SK-N-SH (cell line): ENCODE measurements at regions not wholly inside any gene's neighbourhood (a gene's known extent, or its start where the extent isn't known, plus 50 kb on each side); places are given as distances from the start of the nearest gene placed in this dataset.

Experiments used
- CTCF ChIA-PET: fragments of 300-600, 350-600 bp; formaldehyde crosslinking; extraction: SDS; loops from one replicate; lab custom pipeline; 2021; lab: Yijun Ruan, JAX
- POLR2A ChIA-PET: fragments of 350-600 bp; sonication (Branson Sonifier 250); formaldehyde crosslinking; extraction: SDS; loops from one replicate; lab custom pipeline; 2020; ENCODE audit warnings: antibody characterized with exemption, inconsistent platforms; lab: Yijun Ruan, JAX
- DNase-seq: peaks from one replicate; pipeline ENCODE4 v3.0.0; 2012
- H2AFZ ChIP-seq: fragments of 200-600 bp; sonication (generic); 2 replicates; pipeline ENCODE4 v1.8.1; 2016; ENCODE audit warnings: antibody characterized with exemption, mild to moderate bottlenecking, low read depth
- H3F3A ChIP-seq: fragments of 200-600 bp; sonication (generic); replicated peaks from 2 replicates; pipeline ENCODE3; 2016; ENCODE audit warnings: antibody characterized with exemption, mild to moderate bottlenecking; ENCODE audit not compliant: insufficient read depth
- H3K27ac ChIP-seq, 2 experiments: fragments of 200-500 bp in 1 of 2; fragments of 200-600 bp in 1 of 2; sonication (Bioruptor generic) in 1 of 2; sonication (generic), shearing (Covaris generic) in 1 of 2; 2 replicates each; pipeline versions ENCODE4 v1.5.1 to v1.6.1; 2014 to 2016; ENCODE audit warnings: low read depth in 2 of 2, inconsistent platforms in 1 of 2, low read length in 1 of 2, mild to moderate bottlenecking in 1 of 2, mixed read lengths in 1 of 2
- H3K27me3 ChIP-seq: fragments of 200-600 bp; sonication (generic), shearing (Covaris generic); 2 replicates; pipeline ENCODE4 v1.6.1; 2016; ENCODE audit warnings: mixed run types; ENCODE audit not compliant: insufficient read depth
- H3K36me3 ChIP-seq, 2 experiments: fragments of 200-500 bp in 1 of 2; fragments of 200-600 bp in 1 of 2; sonication (Bioruptor generic) in 1 of 2; sonication (generic) in 1 of 2; replicated peaks in 1 of 2; 2 replicates each; pipeline versions ENCODE3 to v1.5.1; 2014 to 2016; ENCODE audit warnings: low read length in 1 of 2, mild to moderate bottlenecking in 1 of 2; ENCODE audit not compliant: insufficient read depth in 2 of 2, control insufficient read depth in 1 of 2
- H3K4me1 ChIP-seq, 2 experiments: fragments of 200-500 bp in 1 of 2; fragments of 200-600 bp in 1 of 2; sonication (Bioruptor generic) in 1 of 2; sonication (generic), shearing (Covaris generic) in 1 of 2; 2 replicates each; pipeline versions ENCODE4 v1.5.1 to v1.6.1; 2014 to 2016; ENCODE audit warnings: low read depth in 1 of 2, low read length in 1 of 2, mixed run types in 1 of 2; ENCODE audit not compliant: insufficient read depth in 2 of 2, control insufficient read depth in 1 of 2
- H3K4me2 ChIP-seq: fragments of 200-600 bp; sonication (generic), shearing (Covaris generic); 2 replicates; pipeline ENCODE4 v1.6.1; 2017; ENCODE audit warnings: mixed run types
- H3K4me3 ChIP-seq, 2 experiments: fragments of 200-500 bp in 1 of 2; fragments of 200-600 bp in 1 of 2; sonication (Bioruptor generic) in 1 of 2; sonication (generic), shearing (Covaris generic) in 1 of 2; 2 replicates each; pipeline versions ENCODE4 v1.5.1 to v1.8.1; 2014 to 2016; ENCODE audit warnings: low read depth in 2 of 2, inconsistent platforms in 1 of 2, low read length in 1 of 2, mild to moderate bottlenecking in 1 of 2, mixed read lengths in 1 of 2, moderate library complexity in 1 of 2
- H3K79me2 ChIP-seq: fragments of 200-600 bp; sonication (generic); 2 replicates; pipeline ENCODE4 v1.8.1; 2017; ENCODE audit warnings: mild to moderate bottlenecking; ENCODE audit not compliant: insufficient read depth
- H3K9ac ChIP-seq: fragments of 200-600 bp; sonication (generic); 2 replicates; pipeline ENCODE4 v1.6.1; 2017; ENCODE audit warnings: mixed run types
- H3K9me2 ChIP-seq: fragments of 200-600 bp; sonication (generic); 2 replicates; pipeline ENCODE4 v1.6.1; 2017; ENCODE audit warnings: mixed run types
- H3K9me3 ChIP-seq: fragments of 200-600 bp; sonication (generic); 2 replicates; pipeline ENCODE4 v1.6.1; 2017; ENCODE audit warnings: mixed run types, mild to moderate bottlenecking, moderate library complexity
- H4K20me1 ChIP-seq: fragments of 200-600 bp; sonication (generic); 2 replicates; pipeline ENCODE4 v1.6.1; 2017; ENCODE audit warnings: mild to moderate bottlenecking, mixed run types; ENCODE audit not compliant: insufficient read depth
- CTCF ChIP-seq: fragments of 200-600 bp; sonication (generic); IDR thresholded peaks from 2 replicates; pipeline ENCODE4 v1.6.1; 2017; ENCODE audit warnings: antibody characterized with exemption, mild to moderate bottlenecking, moderate library complexity
- ELF1 ChIP-seq: IDR thresholded peaks from 2 replicates; pipeline ENCODE4 v1.4.0; 2012
- EP300 ChIP-seq, 2 experiments: IDR thresholded peaks; 2 replicates each; pipeline versions ENCODE4 v1.4.0 to v1.6.1; 2012; ENCODE audit warnings: borderline replicate concordance in 1 of 2, low read depth in 1 of 2, low read length in 1 of 2
- EZH2phosphoT487 ChIP-seq: fragments of 200-600 bp; sonication (generic); IDR thresholded peaks from 2 replicates; pipeline ENCODE4 v1.6.1; 2017; ENCODE audit warnings: low read depth, mixed run types, mild to moderate bottlenecking, antibody characterized with exemption, moderate library complexity, borderline replicate concordance
- FOXM1 ChIP-seq: IDR thresholded peaks from 2 replicates; pipeline ENCODE4 v1.4.0; 2012; ENCODE audit warnings: low read depth, mild to moderate bottlenecking
- GATA2 ChIP-seq: sonication (generic); formaldehyde crosslinking; IDR thresholded peaks from 2 replicates; pipeline ENCODE4 v1.5.0; 2020; ENCODE audit warnings: mild to moderate bottlenecking, missing genetic modification reagents
- IRF3 ChIP-seq: fragments of 150-350 bp; IDR thresholded peaks from 2 replicates; pipeline ENCODE4 v1.6.1; 2016; ENCODE audit warnings: mild to moderate bottlenecking, low read depth, low read length
- JUND ChIP-seq: IDR thresholded peaks from 2 replicates; pipeline ENCODE4 v1.4.0; 2012
- NFIC ChIP-seq: IDR thresholded peaks from 2 replicates; pipeline ENCODE4 v1.4.0; 2012; ENCODE audit warnings: borderline replicate concordance
- PBX3 ChIP-seq: IDR thresholded peaks from 2 replicates; pipeline ENCODE4; 2012
- RFX5 ChIP-seq: IDR thresholded peaks from 2 replicates; pipeline ENCODE4 v1.6.1; 2012; ENCODE audit warnings: mild to moderate bottlenecking, improper control_type of control experiment, low read length
- RXRA ChIP-seq: IDR thresholded peaks from 2 replicates; pipeline ENCODE4 v1.4.0; 2012; ENCODE audit warnings: low read depth, mild to moderate bottlenecking, borderline replicate concordance
- TAF1 ChIP-seq: IDR thresholded peaks from 2 replicates; pipeline ENCODE4 v1.6.1; 2012; ENCODE audit warnings: low read depth, mild to moderate bottlenecking, low read length, moderate library complexity, borderline replicate concordance
- TEAD4 ChIP-seq: IDR thresholded peaks from 2 replicates; pipeline ENCODE4 v1.4.0; 2012; ENCODE audit warnings: mild to moderate bottlenecking, borderline replicate concordance; ENCODE audit not compliant: insufficient read depth
- ZBTB33 ChIP-seq: IDR thresholded peaks from 2 replicates; pipeline ENCODE4 v1.4.0; 2012; ENCODE audit warnings: low read depth, borderline replicate concordance
- WGBS: methylation state at CpG from one replicate; pipeline ENCODE4 v1.1.6; 2017; ENCODE audit warnings: low lambda C conversion rate; 5-methylcytosine and 5-hydroxymethylcytosine counted together
- TF ChIP-seq, protein P1 (sequence below): IDR thresholded peaks from 2 replicates; pipeline ENCODE4 v1.4.0; 2012; ENCODE audit warnings: low read depth, borderline replicate concordance

- Histone ChIP-seq H2AFZ (peak overlapping the region; percentile 7; the same call in 1 of the 2 replicates), H3K79me2 (no peaks in the 10 kb centered on the region), H4K20me1 (no peaks in the 10 kb centered on the region), H3K4me3 (no peak overlapping the region), H3K27ac (no peak overlapping the region), H3K4me1 (no peaks in the 10 kb centered on the region), H3K36me3 (no peaks in the 10 kb centered on the region), H3K9me2 (no peaks in the 10 kb centered on the region), H3K9ac (no peak overlapping the region), H3K4me2 (no peak overlapping the region), H3K27me3 (no peaks in the 10 kb centered on the region), H3F3A (no peaks in the 10 kb centered on the region), H3K9me3 (no peaks in the 10 kb centered on the region)
- DNase-seq: no peak
- POLR2A ChIA-PET: no interaction called here
- CTCF ChIA-PET: interaction anchor here (1.5 to 3.0 kb wide), 3 partner anchors 12 to 223 kb away, joined by 5 to 15 read pairs (median 8); no protein-coding TSS in a partner anchor
- WGBS: 65% methylated on average over 3 of the region's 3 CpGs
- TF ChIP-seq TAF1: no peak
- TF ChIP-seq FOXM1: no peak
- TF ChIP-seq PBX3: no peak
- no peak for TF ChIP-seq RFX5
- TF ChIP-seq NFIC: no peak
- TF ChIP-seq RXRA: no peak
- no peak for TF ChIP-seq IRF3
- TF ChIP-seq GATA2 (CRISPR knock-in tag): no peak
- TF ChIP-seq TEAD4: no peak
- TF ChIP-seq, protein P1, sequence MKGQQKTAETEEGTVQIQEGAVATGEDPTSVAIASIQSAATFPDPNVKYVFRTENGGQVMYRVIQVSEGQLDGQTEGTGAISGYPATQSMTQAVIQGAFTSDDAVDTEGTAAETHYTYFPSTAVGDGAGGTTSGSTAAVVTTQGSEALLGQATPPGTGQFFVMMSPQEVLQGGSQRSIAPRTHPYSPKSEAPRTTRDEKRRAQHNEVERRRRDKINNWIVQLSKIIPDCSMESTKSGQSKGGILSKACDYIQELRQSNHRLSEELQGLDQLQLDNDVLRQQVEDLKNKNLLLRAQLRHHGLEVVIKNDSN: no peak
- TF ChIP-seq ZBTB33: no peak
- TF ChIP-seq ELF1: no peak
These were observed 105.9 kb upstream of the GNAI1 start for GRCh38 chr7:80028717-80029116.

- no peaks in the 10 kb centered on the region for H3K27me3 ChIP-seq
- DNase-seq: no peak
- ChIA-PET POLR2A (no interaction called here), CTCF (interaction anchor here (0.6 to 3.0 kb wide), 6 partner anchors 9 to 730 kb away, joined by 3 to 15 read pairs (median 6); no protein-coding TSS in a partner anchor)
- no peak overlapping the region for H3K4me3 ChIP-seq
- no peaks in the 10 kb centered on the region for H4K20me1 ChIP-seq
- no peaks in the 10 kb centered on the region for H3K9me2 ChIP-seq
- WGBS: 92% methylated on average over 4 of the region's 4 CpGs
- TF ChIP-seq EZH2phosphoT487 (no peak), EP300 (IDR thresholded peaks at IDR 0.05; ENCODE audit: borderline replicate concordance in 1 of 2, low read depth in 1 of 2, low read length in 1 of 2) (no peak), CTCF (no peak), ELF1 (no peak), TAF1 (no peak), PBX3 (no peak), JUND (no peak)
- TF ChIP-seq, protein P1: no peak
- H3K4me2 ChIP-seq: no peak overlapping the region
- H3K9ac ChIP-seq: no peak overlapping the region
- no peak overlapping the region for H3K27ac ChIP-seq
- H3K36me3 ChIP-seq: no peaks in the 10 kb centered on the region
- no peaks in the 10 kb centered on the region for H3K4me1 ChIP-seq
- no peaks in the 10 kb centered on the region for H3F3A ChIP-seq
- H3K79me2 ChIP-seq: no peaks in the 10 kb centered on the region
- no peaks in the 10 kb centered on the region for H3K9me3 ChIP-seq
- peak overlapping the region; percentile 7; the same call in 1 of the 2 replicates for H2AFZ ChIP-seq
These were observed 106.9 kb upstream of the GNAI1 start for GRCh38 chr7:80027611-80028173.
